ENCODE measurements at regions not wholly inside any gene's neighbourhood (a gene's known extent, or its start where the extent isn't known, plus 50 kb on each side); places are given as distances from the start of the nearest gene placed in this dataset.
A peak's percentile ranks its signal among the peaks of the same experiment; 100 is the strongest.

DNA sequence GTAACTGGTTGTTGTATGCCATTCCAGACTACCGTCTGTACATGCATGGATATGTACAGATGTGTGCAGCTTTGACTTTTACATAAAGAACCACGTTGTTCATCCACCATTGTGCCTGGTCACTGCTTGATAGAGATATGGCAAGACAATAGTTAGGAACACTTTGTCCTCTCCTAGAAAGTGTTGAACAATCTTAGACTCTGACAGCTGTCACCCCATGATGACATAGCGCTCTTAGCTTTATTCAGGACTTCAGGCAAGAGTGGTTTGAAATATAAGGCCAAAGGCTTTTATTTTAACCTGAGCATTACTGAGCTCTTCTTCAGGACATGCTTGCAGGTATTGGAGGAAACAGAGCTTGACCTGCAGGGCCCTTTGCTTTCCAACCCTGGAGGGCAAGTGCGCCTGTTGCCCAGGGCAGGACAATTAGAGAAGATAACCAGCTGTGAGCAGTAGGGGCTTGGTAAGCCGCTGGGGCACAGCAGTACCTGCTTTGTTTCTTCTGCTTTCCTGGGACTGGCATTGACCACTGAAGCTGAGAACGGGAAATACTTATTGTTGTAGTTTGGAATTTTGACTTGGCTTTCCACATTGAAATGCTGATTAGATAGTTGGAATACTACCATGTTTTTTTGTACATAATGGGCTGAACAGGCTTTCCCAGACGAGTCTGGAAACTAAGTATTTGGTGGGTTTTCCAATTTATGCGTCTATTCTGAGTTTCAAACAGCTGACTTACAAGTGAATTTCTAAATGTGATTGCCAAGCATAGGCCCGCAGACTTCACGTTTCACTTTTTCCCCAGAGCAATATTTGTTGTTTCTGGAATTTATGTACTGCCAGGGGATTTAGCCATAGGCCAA, 51.1 kb downstream of the GARRE1 start:
- Histone ChIP-seq H3K27me3 (ENCODE audit: control insufficient read depth in 3 of 3, insufficient read depth in 3 of 3, low read length in 2 of 3) (no peaks in the 10 kb centered on the region), H3K4me1 (ENCODE audit: control insufficient read depth in 5 of 5, insufficient read depth in 5 of 5, low read length in 5 of 5) (peaks cover 0 to 18% (median 0%) of the 10 kb centered on the region in 5 donors), H3K9ac (ENCODE audit: insufficient read depth in 1 of 2, low read length in 2 of 2) (no peak overlapping the region), H3K9me3 (ENCODE audit: control insufficient read depth in 4 of 4, insufficient read depth in 3 of 4, low read length in 3 of 4) (peaks cover 0 to under 1% (median 0%) of the 10 kb centered on the region in 4 donors), H3K27ac (ENCODE audit: low read depth in 1 of 2, low read length in 1 of 2) (peak overlapping the region; percentile 39 to 41), H3K4me3 (no peak overlapping the region), H3K36me3 (ENCODE audit: control insufficient read depth in 4 of 4, insufficient read depth in 4 of 4, low read length in 4 of 4) (peaks cover 0 to 13% (median 3%) of the 10 kb centered on the region in 4 donors)
- ATAC-seq (ENCODE audit: insufficient read depth, low FRiP score) = no peak
- TF ChIP-seq, protein P1, sequence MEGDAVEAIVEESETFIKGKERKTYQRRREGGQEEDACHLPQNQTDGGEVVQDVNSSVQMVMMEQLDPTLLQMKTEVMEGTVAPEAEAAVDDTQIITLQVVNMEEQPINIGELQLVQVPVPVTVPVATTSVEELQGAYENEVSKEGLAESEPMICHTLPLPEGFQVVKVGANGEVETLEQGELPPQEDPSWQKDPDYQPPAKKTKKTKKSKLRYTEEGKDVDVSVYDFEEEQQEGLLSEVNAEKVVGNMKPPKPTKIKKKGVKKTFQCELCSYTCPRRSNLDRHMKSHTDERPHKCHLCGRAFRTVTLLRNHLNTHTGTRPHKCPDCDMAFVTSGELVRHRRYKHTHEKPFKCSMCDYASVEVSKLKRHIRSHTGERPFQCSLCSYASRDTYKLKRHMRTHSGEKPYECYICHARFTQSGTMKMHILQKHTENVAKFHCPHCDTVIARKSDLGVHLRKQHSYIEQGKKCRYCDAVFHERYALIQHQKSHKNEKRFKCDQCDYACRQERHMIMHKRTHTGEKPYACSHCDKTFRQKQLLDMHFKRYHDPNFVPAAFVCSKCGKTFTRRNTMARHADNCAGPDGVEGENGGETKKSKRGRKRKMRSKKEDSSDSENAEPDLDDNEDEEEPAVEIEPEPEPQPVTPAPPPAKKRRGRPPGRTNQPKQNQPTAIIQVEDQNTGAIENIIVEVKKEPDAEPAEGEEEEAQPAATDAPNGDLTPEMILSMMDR (IDR thresholded peaks at IDR 0.05; ENCODE audit: control extremely low read depth, extremely low read depth) = no peak
- DNase-seq = no peak
- 78 to 84% methylated on average over 10 of the region's 10 CpGs for WGBS, 2 donors

DNA sequence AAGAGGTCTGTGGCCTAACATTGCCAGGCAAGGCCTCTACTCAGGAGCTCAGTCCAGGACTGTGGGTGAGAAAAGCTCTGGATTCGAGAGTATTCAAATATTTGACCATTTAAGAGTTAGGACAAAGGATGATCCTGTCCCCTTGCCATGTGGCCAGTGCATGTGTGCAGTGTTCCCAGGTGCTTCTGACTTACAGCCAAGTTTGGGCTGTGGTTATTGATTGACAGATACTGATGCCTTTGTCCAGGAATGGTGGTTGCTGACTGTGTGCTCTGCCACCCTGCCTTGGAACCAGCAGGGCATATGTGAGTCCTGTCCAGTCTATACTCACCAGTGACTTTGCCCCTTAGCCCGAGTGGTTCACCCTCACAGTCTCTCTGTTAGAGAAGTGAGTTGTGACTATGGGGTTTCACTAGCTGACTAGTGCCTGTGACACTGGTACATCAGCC, 51.9 kb downstream of the GARRE1 start:
- 72 to 85% methylated on average over 2 of the region's 2 CpGs for WGBS, 2 donors
- ATAC-seq (ENCODE audit: insufficient read depth, low FRiP score) = no peak

DNA sequence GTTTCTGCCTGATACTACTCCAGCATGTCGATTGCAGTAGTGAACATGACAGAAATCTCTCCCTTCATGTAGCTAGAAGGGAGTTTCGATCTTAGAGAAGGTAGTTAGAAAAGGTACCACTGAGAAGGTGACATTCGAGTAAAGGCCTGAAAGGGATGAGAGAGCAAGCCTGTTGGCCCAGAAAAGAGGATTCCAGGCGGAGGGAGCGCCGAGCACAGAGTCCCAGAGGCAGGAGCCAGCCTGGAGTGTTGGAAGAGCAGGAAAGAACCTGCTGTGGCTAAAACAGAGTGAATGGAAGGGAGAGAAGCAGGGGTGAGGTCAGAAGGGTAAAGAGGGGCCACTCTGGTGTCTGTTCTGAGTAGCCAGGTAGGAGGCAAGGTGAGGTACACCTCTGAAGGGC, 52.5 kb downstream of the GARRE1 start:
- no peak overlapping the region for H3K4me3 ChIP-seq
- H3K27ac ChIP-seq (ENCODE audit: low read depth in 1 of 2, low read length in 1 of 2) = no peak overlapping the region
- DNase-seq (no peak), ATAC-seq (ENCODE audit: insufficient read depth, low FRiP score) (no peak)
- H3K4me1 ChIP-seq (ENCODE audit: control insufficient read depth in 5 of 5, insufficient read depth in 5 of 5, low read length in 5 of 5) = peaks cover 0 to 18% (median 0%) of the 10 kb centered on the region in 5 donors
- no peak overlapping the region for H3K9ac ChIP-seq (ENCODE audit: insufficient read depth in 1 of 2, low read length in 2 of 2)
- TF ChIP-seq, protein P1 (IDR thresholded peaks at IDR 0.05; ENCODE audit: control extremely low read depth, extremely low read depth) = no peak
- H3K9me3 ChIP-seq (ENCODE audit: control insufficient read depth in 4 of 4, insufficient read depth in 3 of 4, low read length in 3 of 4) = no peaks in the 10 kb centered on the region
- WGBS, 2 donors = 91% methylated on average over 6 of the region's 6 CpGs
- no peaks in the 10 kb centered on the region for H3K27me3 ChIP-seq (ENCODE audit: control insufficient read depth in 3 of 3, insufficient read depth in 3 of 3, low read length in 2 of 3)
- H3K36me3 ChIP-seq (ENCODE audit: control insufficient read depth in 4 of 4, insufficient read depth in 4 of 4, low read length in 4 of 4) = peaks cover 0 to 7% (median 1%) of the 10 kb centered on the region in 4 donors

More for the DNA sequence above, 51.9 kb downstream of the GARRE1 start:
- H3K36me3 ChIP-seq (ENCODE audit: control insufficient read depth in 4 of 4, insufficient read depth in 4 of 4, low read length in 4 of 4) = peaks cover 0 to 7% (median 1%) of the 10 kb centered on the region in 4 donors
- H3K27me3 ChIP-seq (ENCODE audit: control insufficient read depth in 3 of 3, insufficient read depth in 3 of 3, low read length in 2 of 3) = no peaks in the 10 kb centered on the region
- no peak for DNase-seq
- peak overlapping the region; percentile 11 to 52 for H3K27ac ChIP-seq (ENCODE audit: low read depth in 1 of 2, low read length in 1 of 2)
- peaks cover 0 to 18% (median 0%) of the 10 kb centered on the region in 5 donors for H3K4me1 ChIP-seq (ENCODE audit: control insufficient read depth in 5 of 5, insufficient read depth in 5 of 5, low read length in 5 of 5)
- no peak overlapping the region for H3K9ac ChIP-seq (ENCODE audit: insufficient read depth in 1 of 2, low read length in 2 of 2)
- TF ChIP-seq, protein P1 (IDR thresholded peaks at IDR 0.05; ENCODE audit: control extremely low read depth, extremely low read depth) = no peak
- H3K9me3 ChIP-seq (ENCODE audit: control insufficient read depth in 4 of 4, insufficient read depth in 3 of 4, low read length in 3 of 4) = no peaks in the 10 kb centered on the region
- no peak overlapping the region for H3K4me3 ChIP-seq
